CD4-positive, alpha-beta T cell treated with Interleukin-6 at 100 ng/mL for 8 hours (primary cell): ENCODE measurements at regions not wholly inside any gene's neighbourhood (a gene's known extent, or its start where the extent isn't known, plus 50 kb on each side); places are given as distances from the start of the nearest gene placed in this dataset.
"Not testable (repeated sequence)": the region's sequence is repeated elsewhere in the genome, so short reads cannot be mapped to it uniquely, and the experiment has no call there.

ENCODE experiments used
- DNase-seq: peaks from one replicate; pipeline ENCODE4 v3.0.0-alpha.2; 2020; ENCODE audit warnings: mixed read lengths, low spot score

GRCh38 chr4:1572964-1573720 lies 111.0 kb downstream of the FAM53A start:
- no peak for DNase-seq

DNA sequence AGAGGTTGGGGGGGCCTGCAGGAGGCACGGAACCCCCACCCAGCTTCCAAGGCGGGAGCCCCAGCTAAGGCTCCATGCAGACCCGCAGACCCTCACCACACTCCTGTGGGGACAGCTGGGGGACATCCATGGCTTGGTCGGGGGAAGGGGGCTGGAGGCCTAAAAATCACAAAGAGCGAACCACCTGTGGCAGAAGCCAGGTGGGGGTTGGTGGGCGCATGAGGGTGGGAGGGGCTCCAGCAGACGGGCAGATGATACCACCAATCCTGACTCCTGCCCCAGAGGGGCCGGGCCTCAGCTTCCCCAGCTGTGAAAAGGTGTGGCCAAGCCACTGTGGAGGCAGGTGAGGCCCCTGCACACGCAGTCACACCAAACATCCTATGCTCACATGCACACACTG lies 111.6 kb downstream of the FAM53A start:
- no peak for DNase-seq

- DNase-seq = no peak
These were observed 112.1 kb downstream of the FAM53A start for GRCh38 chr4:1572010-1572385.

GRCh38 chr4:1571165-1572009 lies 112.7 kb downstream of the FAM53A start:
- no peak for DNase-seq

DNA sequence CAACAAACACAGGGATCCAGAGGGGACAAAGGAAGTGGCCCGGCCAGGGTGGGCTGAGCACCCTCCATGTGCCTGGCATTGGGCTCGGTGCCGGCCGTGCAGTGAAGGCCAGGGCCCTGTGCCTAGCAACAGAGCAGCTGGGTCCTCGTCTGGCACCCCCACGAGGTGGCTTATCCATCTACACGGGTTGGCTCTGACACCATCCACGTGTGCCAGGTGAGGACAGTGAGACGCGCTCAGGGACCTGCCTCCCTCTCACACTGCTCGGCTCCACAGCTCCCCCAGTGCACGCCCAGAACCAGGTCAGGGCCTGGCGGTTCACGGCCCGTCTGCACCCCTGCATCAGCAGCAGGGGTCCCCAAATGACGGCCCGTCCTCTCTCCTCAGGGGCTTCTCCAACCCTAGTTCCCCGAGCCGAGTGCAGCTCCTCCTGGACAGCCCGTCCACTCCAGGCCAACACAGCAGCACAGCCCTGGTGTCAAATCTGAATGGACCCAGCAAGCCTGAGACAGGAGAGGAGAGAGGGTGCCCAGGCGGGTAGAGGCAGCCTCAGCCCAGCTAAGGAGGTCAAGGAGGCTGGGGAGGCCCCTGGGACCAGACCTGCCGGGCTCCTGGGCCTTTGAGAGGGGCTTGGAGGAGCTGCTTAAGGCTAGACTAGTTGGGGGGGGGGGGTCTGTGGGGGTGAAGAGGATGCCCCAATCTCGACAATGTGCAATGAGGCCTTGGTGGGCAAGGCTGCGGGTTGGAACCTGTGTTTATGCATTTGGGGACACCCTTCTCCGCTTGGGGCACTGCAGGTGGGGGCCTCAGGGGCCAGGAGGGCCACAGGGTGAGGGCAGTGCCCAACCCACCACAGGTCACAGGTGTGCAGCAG lies 113.6 kb downstream of the FAM53A start:
- DNase-seq = no peak

DNA sequence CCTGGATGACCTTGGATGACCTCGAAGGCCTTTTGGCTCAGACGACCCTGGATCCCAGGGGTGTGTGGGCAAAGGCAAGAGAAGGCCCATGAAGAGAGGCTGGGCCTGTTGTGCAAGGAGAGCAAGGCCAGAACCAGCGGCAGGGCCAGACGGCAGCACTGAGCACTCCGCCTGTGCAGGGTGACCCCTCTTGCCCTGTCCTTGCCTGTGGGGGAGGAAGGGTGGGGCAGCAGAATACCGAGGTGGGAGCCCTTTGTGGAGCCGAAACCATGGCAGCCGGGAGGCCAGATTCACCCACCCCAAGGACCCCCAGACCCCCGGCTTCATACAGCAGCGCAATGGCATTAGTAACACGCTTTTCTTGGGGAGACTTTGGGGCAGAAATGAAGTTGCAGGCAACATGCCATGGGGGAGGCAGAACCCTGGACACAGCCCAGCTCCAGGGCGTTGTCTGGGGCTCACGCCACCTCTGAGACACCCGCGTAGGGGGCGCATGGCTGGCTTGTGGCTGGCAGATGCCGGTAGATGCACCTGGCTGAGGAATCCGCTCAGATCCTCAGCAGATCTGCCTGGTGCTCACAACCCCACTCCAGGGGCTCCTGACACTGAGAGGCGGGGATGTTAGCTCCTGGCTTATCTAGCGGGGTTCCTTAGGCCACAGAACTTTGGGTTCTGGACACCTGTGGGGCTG lies 114.5 kb downstream of the FAM53A start:
- no peak for DNase-seq

DNA sequence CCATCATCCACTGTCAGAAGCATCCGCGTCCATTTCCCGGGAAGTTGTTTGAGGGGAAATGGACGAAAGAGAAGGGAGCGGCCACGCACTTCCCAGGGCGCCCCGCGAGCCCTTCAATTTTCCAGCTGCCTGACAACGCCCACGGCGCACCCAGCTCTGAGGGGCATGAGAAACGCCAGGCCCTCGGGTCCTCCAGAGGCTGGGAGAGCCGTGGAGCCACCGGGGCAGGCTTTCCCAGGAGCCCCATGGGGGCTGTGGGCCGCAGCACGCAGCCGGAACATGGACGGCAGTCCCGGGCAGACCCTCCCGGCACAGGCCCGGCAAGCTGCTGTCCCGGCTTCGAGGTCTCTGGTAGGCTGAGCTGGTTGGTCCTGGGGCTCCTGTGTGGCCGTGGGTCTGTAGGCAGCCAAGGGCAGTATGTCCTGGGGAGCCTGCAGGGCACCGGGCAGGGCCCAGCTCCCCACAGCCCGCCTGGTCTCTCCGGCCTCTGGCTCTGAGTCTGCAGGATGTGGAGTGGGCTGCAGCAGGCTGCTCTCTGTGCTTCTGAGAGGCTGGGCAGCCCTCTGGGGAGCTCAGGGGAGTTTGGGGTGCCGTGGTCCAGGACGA lies 115.2 kb downstream of the FAM53A start:
- DNase-seq = no peak

DNA sequence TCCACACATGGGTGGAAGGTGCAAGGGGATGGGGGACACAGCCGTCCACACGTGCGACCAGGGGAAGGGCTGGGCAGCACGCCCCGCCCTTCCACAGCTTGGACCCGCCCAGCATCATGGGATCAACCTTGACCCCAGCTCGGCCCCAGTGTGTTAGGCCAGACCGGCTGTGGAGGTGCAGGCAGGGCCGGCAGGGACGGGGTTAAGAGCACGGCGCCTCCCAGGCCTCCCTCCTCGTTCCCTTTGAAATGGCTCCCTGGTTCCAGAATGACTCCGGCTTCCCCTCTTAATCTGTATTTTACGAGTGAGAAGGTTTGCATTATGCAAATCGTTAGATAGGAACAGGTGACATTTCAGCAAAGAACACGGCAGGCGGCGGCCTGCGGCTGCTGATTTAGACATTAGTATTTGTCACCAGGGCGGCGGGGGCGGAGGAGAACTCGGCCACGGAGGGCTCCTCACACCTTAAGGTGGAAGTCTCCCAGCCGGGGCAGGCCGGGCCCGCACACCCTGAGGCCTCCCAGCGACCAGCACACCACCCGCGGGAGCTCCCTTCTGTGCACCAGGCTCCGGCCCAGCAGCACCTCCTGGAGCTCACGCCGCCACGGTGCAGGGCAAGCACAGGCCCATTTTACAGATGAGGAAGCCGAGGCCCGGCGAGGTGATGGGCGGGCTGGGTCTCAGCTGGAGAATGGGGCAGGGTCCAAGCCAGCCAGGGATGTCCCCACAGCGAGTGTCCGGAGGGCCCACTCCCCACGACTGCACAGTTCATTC lies 116.1 kb downstream of the FAM53A start:
- no peak for DNase-seq

- DNase-seq = no peak
These were observed 116.7 kb downstream of the FAM53A start for GRCh38 chr4:1567519-1567807.

DNA sequence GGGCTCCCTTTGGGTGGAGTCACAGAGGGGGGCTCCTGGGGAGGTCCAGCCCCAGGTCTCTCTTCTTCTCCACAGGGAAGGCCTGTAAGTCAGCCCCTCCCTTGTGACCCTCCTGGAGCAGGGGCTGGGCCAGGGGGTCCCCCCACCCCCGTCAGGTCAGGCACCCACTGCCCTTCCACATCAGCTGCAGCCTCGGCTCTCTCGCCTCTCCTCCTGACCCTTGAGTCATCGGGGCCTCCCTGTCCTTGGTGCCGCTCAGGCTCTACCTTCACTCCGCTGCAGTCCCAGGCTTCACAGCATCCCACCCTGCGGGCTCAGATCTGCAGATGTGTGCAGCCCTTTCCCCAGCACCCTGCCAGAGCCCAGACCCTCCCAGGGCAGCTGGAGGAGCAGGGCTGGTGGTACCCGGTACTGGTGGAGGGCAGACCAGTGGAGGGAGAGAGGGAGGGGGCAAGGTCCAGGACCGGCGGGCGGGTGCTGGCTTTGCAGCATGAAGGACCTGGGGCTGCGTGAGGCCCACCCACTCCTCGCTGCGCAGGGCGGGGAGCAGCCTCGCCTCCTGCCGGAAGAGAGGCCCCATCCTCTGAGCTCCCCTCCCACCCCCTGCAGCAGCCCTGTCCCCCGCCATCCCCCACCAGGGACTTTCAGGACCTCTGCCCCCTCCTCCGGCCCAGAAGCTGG lies 117.1 kb downstream of the FAM53A start:
- DNase-seq = no peak

- not testable (repeated sequence) for DNase-seq
These were observed 117.7 kb downstream of the FAM53A start for GRCh38 chr4:1566301-1566837.

DNA sequence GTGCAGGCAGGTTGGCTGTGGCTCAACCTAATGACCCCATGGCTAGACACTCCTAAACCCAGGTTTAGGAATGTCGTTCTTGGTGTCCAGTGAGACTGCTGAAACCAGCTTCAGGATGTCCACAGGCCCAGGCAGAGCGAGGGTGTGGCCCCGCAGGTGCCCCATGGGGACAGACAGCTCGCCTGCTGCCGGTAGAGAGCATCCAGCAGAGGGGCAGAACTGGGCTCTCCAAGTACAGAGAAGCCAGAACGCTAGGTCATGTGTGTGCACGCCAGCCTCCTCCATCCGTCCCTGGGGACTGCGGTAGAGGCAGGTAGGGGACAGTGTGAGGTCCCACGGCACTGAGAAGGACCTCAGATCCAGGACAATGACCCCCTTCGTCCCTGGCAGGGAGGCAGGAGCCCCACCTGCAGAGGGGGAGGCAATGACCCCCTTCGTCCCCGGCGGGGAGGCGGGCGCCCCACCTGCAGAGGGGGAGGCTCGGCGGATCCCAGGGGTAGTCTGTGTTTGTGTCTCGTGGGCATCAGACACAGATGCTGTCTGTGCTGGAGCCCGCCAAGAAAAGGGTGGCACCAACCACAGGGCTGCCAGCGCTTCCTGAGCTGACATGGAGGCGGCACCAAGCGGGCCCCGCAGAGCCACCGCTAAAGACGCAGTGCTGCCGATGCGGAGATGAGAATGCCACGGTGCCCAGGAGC lies 118.4 kb downstream of the FAM53A start:
- DNase-seq = no peak

DNA sequence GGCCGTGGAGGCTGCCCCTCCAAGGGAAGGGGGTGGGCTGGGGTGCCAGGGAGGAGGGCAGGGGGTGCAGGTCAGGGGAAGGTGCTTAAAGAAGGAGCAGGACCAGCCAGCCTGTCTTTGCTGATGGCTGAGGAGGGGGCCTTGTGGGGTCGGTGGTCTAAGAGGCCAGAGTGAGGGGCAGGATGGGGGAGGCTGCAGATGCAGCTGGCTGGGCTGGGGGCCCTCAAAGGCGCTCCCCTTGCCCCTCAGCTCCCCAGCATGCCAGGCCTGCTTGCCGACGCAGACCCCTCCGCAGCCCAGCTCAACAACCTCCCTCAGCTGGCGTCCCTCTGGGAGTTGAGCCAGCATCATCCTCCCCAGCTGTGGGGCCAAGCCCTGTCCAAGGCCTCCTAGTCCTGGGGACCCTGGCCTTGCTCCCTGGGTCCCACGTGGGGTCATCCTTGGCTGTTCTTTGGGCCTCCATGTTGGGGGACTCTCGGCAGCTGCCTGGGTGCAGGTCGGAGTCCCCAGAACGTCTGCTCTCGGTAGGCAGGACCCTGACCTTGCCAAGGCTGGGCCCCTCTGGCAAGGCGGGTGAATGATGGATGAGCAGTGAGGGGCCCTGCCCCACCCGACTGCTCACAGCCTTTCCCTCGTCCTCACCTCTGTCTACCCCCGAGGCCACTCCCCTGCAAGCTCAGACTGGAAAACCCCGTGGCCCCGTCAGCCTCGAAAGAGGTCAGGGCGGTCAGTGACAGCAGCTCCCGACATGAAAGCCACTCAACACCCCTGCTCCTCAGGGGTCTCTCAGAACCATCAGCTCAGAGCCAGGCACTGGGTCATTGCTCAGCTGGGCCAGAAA lies 119.4 kb downstream of the FAM53A start:
- no peak for DNase-seq

GRCh38 chr4:1563768-1564485 lies 120.2 kb downstream of the FAM53A start:
- DNase-seq = no peak

GRCh38 chr4:1563241-1563640 lies 120.9 kb downstream of the FAM53A start:
- no peak for DNase-seq

DNA sequence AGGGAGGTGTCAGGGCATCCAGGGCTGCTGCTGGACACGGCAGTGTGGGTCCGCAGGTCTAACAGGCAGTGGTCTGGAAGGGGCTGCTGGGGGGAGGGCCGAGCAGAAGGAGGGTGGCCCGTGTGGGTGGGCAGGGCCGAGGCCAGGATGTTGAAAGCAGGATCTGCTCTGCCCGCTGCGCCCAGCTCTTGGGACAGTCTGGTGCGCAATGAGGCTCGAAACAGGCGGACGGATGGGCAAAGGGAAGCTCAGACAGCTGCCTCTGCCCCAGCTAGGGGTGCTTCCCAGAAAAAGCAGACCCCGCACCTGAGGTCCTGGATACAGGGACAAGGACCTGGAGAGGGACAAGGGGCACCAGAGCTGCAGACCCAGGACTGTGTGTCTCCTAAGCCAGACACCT lies 121.3 kb downstream of the FAM53A start:
- DNase-seq = no peak

DNA sequence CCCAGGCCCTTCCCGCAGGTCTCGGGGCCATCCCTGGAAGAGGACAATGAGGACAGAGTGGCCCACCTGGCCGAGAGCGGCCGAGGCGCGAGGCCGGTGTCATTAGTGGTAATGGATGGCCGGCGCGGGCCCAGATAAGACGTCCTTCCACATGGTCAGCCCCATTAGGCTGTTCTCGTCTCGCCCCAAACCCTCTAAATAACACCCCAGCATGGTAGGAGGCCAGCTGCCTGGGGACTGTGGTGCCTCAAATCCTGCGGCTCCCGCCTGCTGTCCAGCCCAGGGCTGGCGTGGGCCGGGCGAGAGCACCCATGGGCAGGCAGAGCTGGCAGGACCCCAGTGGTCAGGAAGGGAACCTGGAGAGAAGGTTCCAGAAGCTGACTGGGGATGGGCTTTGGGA lies 121.7 kb downstream of the FAM53A start:
- DNase-seq = no peak
